GM18511 (cell line): ENCODE measurements at regions not wholly inside any gene's neighbourhood (a gene's known extent, or its start where the extent isn't known, plus 50 kb on each side); places are given as distances from the start of the nearest gene placed in this dataset.

ENCODE experiments used
- ATAC-seq: cut with Tn5 transposase; IDR thresholded peaks from one replicate; pipeline ENCODE4 v1.9.1; 2021; ENCODE audit warnings: mild to moderate bottlenecking, moderate library complexity; ENCODE audit not compliant: unreplicated experiment

- ATAC-seq, result no peak
Measured at GRCh38 chr18:61989138-61989537, 96.3 kb upstream of the RNF152 start.

DNA sequence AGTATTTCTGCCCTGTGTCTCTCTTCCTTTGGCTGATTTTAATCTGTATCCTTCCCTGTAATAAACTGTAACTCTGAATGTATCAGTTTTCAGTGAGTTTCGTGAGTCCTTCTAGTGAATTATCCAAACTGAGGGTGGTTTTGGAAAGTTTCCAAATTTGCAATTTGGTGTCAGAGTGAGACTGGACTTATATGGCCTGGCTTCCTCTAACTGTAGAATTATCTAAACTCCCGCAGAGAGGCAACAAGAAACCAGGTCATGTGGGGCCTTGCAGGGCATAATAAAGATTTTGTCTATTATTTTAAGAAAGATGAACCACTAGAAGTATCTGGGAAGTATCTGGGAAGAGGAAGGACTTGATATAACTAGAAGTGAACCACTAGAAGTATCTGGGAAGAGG lies 95.3 kb upstream of the RNF152 start:
- ATAC-seq, result no peak

DNA sequence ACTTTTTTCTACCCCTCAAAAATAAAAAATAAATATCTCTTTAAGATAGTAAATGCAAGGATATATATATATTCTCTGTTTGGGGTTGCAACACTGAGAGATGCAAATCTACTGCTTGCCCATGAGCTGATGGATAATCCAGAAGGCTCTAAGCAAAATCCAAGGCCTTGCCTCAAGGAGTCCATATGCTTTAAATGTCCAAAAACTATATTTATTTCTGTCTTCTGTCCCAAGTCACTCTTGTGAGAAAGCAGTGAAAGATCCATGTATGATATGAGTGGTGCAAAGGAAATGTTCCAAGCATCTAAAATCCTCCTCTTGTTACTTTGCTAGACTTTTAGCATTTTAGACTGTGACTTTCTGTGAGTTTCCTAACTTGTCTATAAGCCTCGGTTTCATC lies 92.9 kb upstream of the RNF152 start:
- ATAC-seq, result no peak

DNA sequence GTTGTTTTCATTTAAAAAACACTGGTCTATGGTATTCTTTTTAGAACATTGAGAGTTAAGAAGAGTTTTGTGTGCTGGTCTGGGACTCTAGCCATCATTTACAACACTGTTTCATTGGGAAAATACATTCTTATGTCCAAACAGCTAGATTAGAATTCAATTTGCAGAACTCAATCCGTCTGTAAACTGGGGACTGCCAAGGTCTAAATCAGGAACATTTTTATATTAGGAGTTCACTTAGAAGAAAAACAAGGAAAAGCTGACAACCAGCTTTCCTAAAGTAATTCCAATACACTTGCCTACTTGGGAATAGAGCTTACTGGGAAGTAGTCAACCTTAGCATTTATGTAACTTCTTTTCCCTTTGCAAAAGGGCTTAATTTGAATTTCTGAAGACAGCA lies 91.5 kb upstream of the RNF152 start:
- ATAC-seq, result no peak

DNA sequence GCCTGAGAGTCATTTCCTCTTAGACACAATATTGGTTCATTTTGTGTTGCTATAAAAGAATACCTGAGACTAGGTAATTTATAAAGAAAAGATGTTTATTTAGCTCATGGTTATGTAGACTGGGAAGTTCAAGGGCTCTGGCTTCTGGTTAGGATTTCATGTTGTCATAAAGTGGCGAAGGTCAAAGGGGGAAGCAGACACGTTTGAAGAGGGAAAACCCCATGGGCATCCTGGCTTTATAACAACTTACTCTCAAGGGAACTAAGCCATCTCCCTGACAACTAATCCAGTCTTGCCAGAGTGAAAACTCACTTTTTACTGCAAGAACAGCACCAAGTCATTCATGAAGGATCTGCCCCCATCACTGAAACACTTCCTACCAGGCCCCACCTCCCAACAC lies 89.7 kb upstream of the RNF152 start:
- no peak for ATAC-seq

GRCh38 chr18:61980355-61980754 lies 87.5 kb upstream of the RNF152 start:
- ATAC-seq, result no peak

GRCh38 chr18:61975526-61976326 lies 82.9 kb upstream of the RNF152 start:
- peak; percentile 57 for ATAC-seq

GRCh38 chr18:61973273-61974115 lies 80.7 kb upstream of the RNF152 start:
- no peak for ATAC-seq

- ATAC-seq, result peak; percentile 93
Measured at GRCh38 chr18:61972389-61973264, 79.8 kb upstream of the RNF152 start.

DNA sequence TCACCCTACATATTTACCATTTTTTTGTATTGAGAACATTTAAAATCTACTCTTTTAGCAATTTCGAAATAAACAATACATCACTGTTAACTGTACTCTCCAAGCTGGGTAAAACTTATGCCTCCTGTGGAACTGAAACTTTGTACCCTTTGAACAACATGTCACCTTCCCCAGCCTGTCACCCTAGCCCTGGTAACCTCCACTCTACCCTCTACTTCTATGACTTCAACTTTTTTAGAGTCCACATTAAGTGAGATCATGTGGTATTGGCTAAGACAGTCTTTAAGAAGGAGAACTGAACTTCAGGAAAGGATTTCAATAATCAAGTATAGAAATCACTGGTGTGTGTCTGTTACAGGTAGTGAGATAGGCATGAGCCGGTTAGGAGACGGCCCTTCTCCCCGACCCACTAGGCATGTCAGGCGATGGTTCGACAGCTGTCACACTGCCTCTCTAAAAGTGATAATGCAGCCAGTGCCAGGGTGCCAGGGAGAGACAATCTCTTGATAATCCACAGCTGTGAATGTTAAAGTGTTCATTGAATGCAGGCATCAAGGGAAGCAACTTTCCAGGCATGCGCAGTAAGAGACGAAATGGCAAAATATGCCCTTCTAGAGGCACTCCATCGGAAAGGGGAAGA lies 74.6 kb upstream of the RNF152 start:
- ATAC-seq, result no peak

DNA sequence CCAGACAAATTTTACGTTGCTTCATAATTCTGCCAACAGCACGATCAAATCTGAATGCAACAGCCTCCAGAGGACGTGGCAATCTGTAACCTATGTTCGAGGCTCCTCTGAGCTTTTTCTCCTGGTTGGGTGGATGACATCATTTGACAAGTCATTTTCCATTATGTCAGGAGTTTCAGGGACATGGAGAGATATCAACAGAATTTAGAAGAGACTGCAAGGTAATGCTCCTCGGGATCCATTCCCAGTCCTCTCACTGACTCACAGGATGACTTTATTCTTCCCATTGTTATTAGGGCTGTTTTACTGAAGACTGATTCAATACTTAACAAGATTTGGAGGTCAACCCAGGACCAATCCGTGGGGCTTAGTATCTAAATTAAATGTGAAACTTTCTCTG lies 72.5 kb upstream of the RNF152 start:
- no peak for ATAC-seq

DNA sequence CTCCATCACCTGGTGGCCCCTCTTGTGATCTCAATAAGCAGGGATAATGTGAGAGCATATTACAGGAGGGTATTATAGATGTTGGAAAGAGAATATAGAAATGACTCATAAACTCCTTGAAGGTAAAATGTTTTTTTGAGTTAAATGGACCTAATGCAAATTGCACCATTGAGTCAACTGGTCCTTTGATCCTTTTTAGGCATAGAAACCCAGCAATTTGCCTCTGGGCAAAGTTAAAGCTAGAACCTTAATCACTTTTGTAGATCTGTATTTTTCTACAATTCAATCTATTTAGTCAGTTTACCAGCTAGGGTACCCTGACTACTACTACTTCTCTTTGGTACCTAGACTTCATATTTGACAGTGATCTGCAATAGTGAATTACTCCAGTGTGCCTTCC lies 71.8 kb upstream of the RNF152 start:
- ATAC-seq, result no peak

- ATAC-seq, result no peak
Measured at GRCh38 chr18:61963705-61964104, 70.9 kb upstream of the RNF152 start.

DNA sequence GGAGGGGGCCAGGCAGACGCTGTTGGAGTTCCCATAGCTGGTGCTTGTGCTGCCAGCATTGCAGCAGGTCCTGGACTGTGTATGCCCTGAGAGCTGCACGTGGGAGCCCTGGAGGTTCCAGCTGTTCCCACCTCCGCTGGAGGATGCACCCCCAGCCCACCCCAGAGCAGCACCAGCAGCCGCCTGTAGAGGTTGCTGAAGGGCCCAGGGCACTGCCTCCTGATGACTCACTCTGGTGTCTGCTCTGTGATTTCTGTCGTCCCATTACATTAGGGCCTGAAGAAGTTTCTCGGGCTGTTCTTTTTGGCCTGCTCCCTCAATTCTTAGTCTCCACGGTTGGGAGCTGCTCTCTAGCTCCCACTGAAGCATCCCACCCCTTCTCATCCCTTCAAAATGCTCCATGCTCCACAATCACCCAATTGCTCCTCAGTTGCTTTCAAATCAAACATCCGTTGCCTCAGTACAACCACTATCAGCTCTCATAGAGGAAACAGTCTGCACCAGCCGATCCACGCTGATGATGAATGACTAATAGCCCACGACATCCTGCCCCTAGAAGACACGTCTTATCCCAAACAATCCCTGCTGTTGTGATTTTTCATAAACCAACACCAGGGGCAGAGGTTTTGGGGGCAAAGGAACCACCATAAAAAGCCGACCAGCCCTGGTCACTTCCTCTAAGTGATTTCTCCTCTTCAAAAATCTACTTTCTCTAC lies 65.2 kb upstream of the RNF152 start:
- ATAC-seq, result no peak

- peak; percentile 51 for ATAC-seq
Measured at GRCh38 chr18:61955644-61956043, 62.8 kb upstream of the RNF152 start.

- ATAC-seq, result no peak
Measured at GRCh38 chr18:61954096-61954746, 61.4 kb upstream of the RNF152 start.

DNA sequence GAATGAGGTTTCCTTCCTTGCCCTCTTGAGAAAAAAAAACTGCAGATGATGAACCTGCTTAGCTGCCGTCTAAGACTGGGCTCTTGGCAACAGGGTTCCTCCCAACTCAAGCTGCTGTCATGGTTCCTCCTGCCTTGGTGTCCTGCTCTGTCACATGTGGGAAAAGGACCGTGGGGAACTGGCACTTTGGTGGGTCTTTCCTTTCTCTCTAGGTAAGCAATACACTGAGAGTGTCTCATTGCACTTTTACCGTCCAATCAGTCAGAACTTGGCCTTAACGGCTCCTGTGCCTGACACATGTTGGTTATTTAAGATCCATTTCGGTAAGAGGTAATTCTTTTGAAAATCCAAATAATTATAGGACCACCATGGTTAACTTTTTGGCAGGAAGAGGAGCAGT lies 60.8 kb upstream of the RNF152 start:
- no peak for ATAC-seq

DNA sequence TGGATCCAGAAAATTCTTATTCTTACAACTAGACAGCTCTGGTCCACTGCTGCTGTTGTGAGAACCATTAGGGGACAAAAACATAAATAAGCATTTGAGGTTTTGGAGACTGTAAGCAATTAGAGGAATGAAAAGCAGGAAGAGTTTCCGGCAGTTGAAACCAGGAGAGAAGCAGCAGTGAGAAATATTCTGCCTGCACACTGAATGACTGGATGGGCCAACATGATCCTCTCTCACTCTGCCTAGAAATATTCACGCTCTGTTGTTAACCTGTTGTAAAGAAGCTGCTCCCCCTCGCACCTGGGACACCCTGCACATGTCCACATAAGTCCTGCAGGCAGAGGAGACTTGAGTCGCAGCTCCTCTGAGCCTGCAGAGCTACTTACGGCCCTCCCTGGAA lies 60.4 kb upstream of the RNF152 start:
- no peak for ATAC-seq

DNA sequence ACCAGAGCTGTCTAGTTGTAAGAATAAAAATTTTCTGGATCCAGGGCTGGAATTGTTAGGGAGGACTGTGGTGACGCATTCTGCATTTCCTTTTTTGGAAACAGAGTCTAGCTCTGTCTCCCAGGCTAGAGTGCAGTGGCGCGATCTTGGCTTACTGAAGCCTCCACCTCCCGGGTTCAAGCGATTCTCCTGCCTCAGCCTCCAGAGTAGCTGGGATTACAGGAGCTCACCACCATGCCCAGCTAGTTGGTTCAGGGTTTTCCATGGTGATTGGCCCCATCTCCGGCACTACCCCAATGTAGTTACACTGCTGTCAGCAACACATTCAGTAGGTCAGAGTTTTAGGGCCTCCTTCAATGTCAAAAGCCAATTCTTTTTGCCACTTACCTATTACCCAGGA lies 58.6 kb upstream of the RNF152 start:
- ATAC-seq, result no peak

- ATAC-seq, result no peak
Measured at GRCh38 chr18:61950371-61950770, 57.6 kb upstream of the RNF152 start.
